HEK293 (cell line): ENCODE measurements at regions not wholly inside any gene's neighbourhood (a gene's known extent, or its start where the extent isn't known, plus 50 kb on each side); places are given as distances from the start of the nearest gene placed in this dataset.

Experiments used
- PBX3 ChIP-seq: sonication (generic); formaldehyde crosslinking; IDR thresholded peaks from 2 replicates; pipeline ENCODE4 v1.8.1; 2022; ENCODE audit warnings: mild to moderate bottlenecking, moderate library complexity, missing genetic modification reagents
- ZBTB7A ChIP-seq: fragments of 450-650 bp; formaldehyde crosslinking; IDR thresholded peaks from 2 replicates; pipeline ENCODE4 v1.5.1; 2016; ENCODE audit warnings: low read depth, missing biosample characterization, missing genetic modification characterization
- ZNF155 ChIP-seq: fragments of 450-650 bp; formaldehyde crosslinking; IDR thresholded peaks from 2 replicates; pipeline ENCODE4 v1.5.1; 2016; ENCODE audit warnings: missing biosample characterization, missing genetic modification characterization
- ZNF335 ChIP-seq: fragments of 450-650 bp; formaldehyde crosslinking; conservative IDR thresholded peaks from 2 replicates; pipeline ENCODE4 v1.5.1; 2016; ENCODE audit warnings: missing biosample characterization, missing genetic modification characterization
- ZNF423 ChIP-seq: fragments of 450-650 bp; formaldehyde crosslinking; IDR thresholded peaks from 2 replicates; pipeline ENCODE4 v1.5.1; 2016; ENCODE audit warnings: missing biosample characterization, missing genetic modification characterization
- ZNF510 ChIP-seq: fragments of 450-650 bp; formaldehyde crosslinking; IDR thresholded peaks from 2 replicates; pipeline ENCODE4 v1.5.1; 2018; ENCODE audit warnings: mild to moderate bottlenecking, missing genetic modification characterization, missing biosample characterization; ENCODE audit not compliant: insufficient replicate concordance
- ZNF580 ChIP-seq: fragments of 450-650 bp; formaldehyde crosslinking; IDR thresholded peaks from 2 replicates; pipeline ENCODE4 v1.5.1; 2016; ENCODE audit warnings: missing biosample characterization, missing genetic modification characterization
- ZNF670 ChIP-seq: fragments of 450-650 bp; formaldehyde crosslinking; IDR thresholded peaks from 2 replicates; pipeline ENCODE4 v1.5.1; 2016; ENCODE audit warnings: missing biosample characterization, missing genetic modification characterization, low read depth
- ZNF677 ChIP-seq: fragments of 450-650 bp; IDR thresholded peaks from 2 replicates; pipeline ENCODE4 v1.5.0; 2018; ENCODE audit warnings: missing biosample characterization, mild to moderate bottlenecking, missing genetic modification characterization, moderate library complexity
- ZSCAN18 ChIP-seq: fragments of 450-650 bp; formaldehyde crosslinking; IDR thresholded peaks from 2 replicates; pipeline ENCODE4 v1.5.1; 2016; ENCODE audit warnings: missing biosample characterization, missing genetic modification characterization
- ZXDB ChIP-seq: fragments of 450-650 bp; formaldehyde crosslinking; IDR thresholded peaks from 2 replicates; pipeline ENCODE4 v1.5.1; 2016; ENCODE audit warnings: missing biosample characterization, missing genetic modification characterization
- TF ChIP-seq, protein P1 (sequence below): fragments of 450-650 bp; formaldehyde crosslinking; IDR thresholded peaks from 2 replicates; pipeline ENCODE4 v1.5.1; 2016; ENCODE audit warnings: missing biosample characterization, missing genetic modification characterization

GRCh38 chr21:17085707-17086106 lies 427.1 kb upstream of the CXADR start:
- TF ChIP-seq ZNF510 (tag by site-specific recombination) (no peak), ZNF677 (tag by site-specific recombination) (no peak), ZBTB7A (tag by site-specific recombination) (no peak), PBX3 (CRISPR knock-in tag) (no peak), ZNF423 (tag by site-specific recombination) (no peak), ZXDB (tag by site-specific recombination) (no peak), ZNF580 (tag by site-specific recombination) (no peak), ZNF335 (no peak), ZNF670 (tag by site-specific recombination) (no peak), ZSCAN18 (tag by site-specific recombination) (no peak), ZNF155 (tag by site-specific recombination) (no peak)
- TF ChIP-seq, protein P1, sequence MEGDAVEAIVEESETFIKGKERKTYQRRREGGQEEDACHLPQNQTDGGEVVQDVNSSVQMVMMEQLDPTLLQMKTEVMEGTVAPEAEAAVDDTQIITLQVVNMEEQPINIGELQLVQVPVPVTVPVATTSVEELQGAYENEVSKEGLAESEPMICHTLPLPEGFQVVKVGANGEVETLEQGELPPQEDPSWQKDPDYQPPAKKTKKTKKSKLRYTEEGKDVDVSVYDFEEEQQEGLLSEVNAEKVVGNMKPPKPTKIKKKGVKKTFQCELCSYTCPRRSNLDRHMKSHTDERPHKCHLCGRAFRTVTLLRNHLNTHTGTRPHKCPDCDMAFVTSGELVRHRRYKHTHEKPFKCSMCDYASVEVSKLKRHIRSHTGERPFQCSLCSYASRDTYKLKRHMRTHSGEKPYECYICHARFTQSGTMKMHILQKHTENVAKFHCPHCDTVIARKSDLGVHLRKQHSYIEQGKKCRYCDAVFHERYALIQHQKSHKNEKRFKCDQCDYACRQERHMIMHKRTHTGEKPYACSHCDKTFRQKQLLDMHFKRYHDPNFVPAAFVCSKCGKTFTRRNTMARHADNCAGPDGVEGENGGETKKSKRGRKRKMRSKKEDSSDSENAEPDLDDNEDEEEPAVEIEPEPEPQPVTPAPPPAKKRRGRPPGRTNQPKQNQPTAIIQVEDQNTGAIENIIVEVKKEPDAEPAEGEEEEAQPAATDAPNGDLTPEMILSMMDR, result no peak
